A549 (cell line): ENCODE measurements at regions not wholly inside any gene's neighbourhood (a gene's known extent, or its start where the extent isn't known, plus 50 kb on each side); places are given as distances from the start of the nearest gene placed in this dataset.

Experiments used
- ATAC-seq, 2 experiments: fragments of 200-7000 bp in 1 of 2; fragments of >200 bp in 1 of 2; cut with Nextera tagmentation in 1 of 2; cut with Tn5 transposase in 1 of 2; 3 replicates each; pipeline versions ENCODE4 v1.8.0 to v1.9.1; 2018 to 2020; ENCODE audit warnings: mild to moderate bottlenecking in 1 of 2, moderate library complexity in 1 of 2
- CTCF ChIA-PET: fragments of 300-600 bp; sonication (Branson Sonifier 250); formaldehyde crosslinking; extraction: SDS; loops from one replicate; lab custom pipeline; 2021; ENCODE audit warnings: antibody characterized with exemption, inconsistent platforms; lab: Yijun Ruan, JAX
- POLR2A ChIA-PET: fragments of 350-600 bp; formaldehyde crosslinking; extraction: SDS; loops from one replicate; lab custom pipeline; 2021; ENCODE audit warnings: antibody characterized with exemption, inconsistent platforms; lab: Yijun Ruan, JAX
- DNase-seq, 2 experiments: peaks; one replicate each; pipeline versions ENCODE4 v3.0.0 to v3.0.0-alpha.2; 2011 to 2016; ENCODE audit warnings: low read depth in 1 of 2, low spot score in 1 of 2
- FAIRE-seq: peaks from 2 replicates; lab custom pipeline; 2011; peaks lifted over from hg19 to GRCh38; lab: Jason Lieb, UNC
- H3K27ac ChIP-seq, 2 experiments: fragments of >200 bp; sonication (Bioruptor Twin); formaldehyde crosslinking; 3 replicates each; pipeline ENCODE4 v1.5.1; 2016 to 2017
- H3K4me1 ChIP-seq: fragments of >200 bp; sonication (Bioruptor Twin); formaldehyde crosslinking; 3 replicates; pipeline ENCODE4 v1.6.1; 2016
- H3K4me2 ChIP-seq: fragments of >200 bp; sonication (Bioruptor Twin); formaldehyde crosslinking; 3 replicates; pipeline ENCODE4 v1.6.1; 2016
- H3K4me3 ChIP-seq: fragments of >200 bp; sonication (Bioruptor Twin); formaldehyde crosslinking; 3 replicates; pipeline ENCODE4 v1.5.1; 2016
- H3K9me3 ChIP-seq: fragments of >200 bp; sonication (Bioruptor Twin); formaldehyde crosslinking; 3 replicates; pipeline ENCODE4 v1.6.1; 2016
- BCL3 ChIP-seq: fragments of >200 bp; sonication (Bioruptor Twin); formaldehyde crosslinking; IDR thresholded peaks from 3 replicates; pipeline ENCODE4 v1.6.1; 2016
- BHLHE40 ChIP-seq: IDR thresholded peaks from 2 replicates; pipeline ENCODE4 v1.6.1; 2012; ENCODE audit warnings: low read depth, low read length, inconsistent platforms
- CBX2 ChIP-seq: fragments of 200-600 bp; sonication (generic); IDR thresholded peaks from 2 replicates; pipeline ENCODE4 v1.6.1; 2016; ENCODE audit warnings: low read depth, mild to moderate bottlenecking, borderline replicate concordance
- CBX8 ChIP-seq: fragments of 200-600 bp; sonication (generic); IDR thresholded peaks from 2 replicates; pipeline ENCODE4 v1.6.1; 2016
- E2F6 ChIP-seq: IDR thresholded peaks from 2 replicates; pipeline ENCODE4 v1.6.1; 2012; ENCODE audit warnings: low read depth, borderline replicate concordance
- EHF ChIP-seq: fragments of 250-450 bp; sonication (Bioruptor Pico); IDR thresholded peaks from 2 replicates; pipeline ENCODE4 v1.5.0; 2020; ENCODE audit warnings: mild to moderate bottlenecking
- EP300 ChIP-seq, 2 experiments: fragments of >200 bp; sonication (Bioruptor Twin); formaldehyde crosslinking; IDR thresholded peaks; 2 replicates in 1 of 2; 3 replicates in 1 of 2; pipeline ENCODE4 v1.6.1; 2016 to 2017
- FOSL2 ChIP-seq, 2 experiments: fragments of 450-650 bp in 1 of 2; fragments of >200 bp in 1 of 2; sonication (Bioruptor Twin) in 1 of 2; formaldehyde crosslinking; IDR thresholded peaks; 2 replicates each; pipeline versions ENCODE4 v1.5.0 to v1.6.1; 2016 to 2020; ENCODE audit warnings: mild to moderate bottlenecking in 1 of 2, moderate library complexity in 1 of 2
- HOXB13 ChIP-seq: fragments of 250-450 bp; sonication (Bioruptor Pico); IDR thresholded peaks from 2 replicates; pipeline ENCODE4 v1.5.0; 2020; ENCODE audit warnings: low read depth, mild to moderate bottlenecking, moderate library complexity
- JUN ChIP-seq, 2 experiments: fragments of >200 bp; sonication (Bioruptor Twin); formaldehyde crosslinking; IDR thresholded peaks; 2 replicates in 1 of 2; 3 replicates in 1 of 2; pipeline ENCODE4 v1.6.1; 2016 to 2017
- NPAS2 ChIP-seq: fragments of 250-450 bp; sonication (Bioruptor Pico); IDR thresholded peaks from 2 replicates; pipeline ENCODE4 v1.8.0; 2022; ENCODE audit warnings: mild to moderate bottlenecking, moderate library complexity, borderline replicate concordance
- NR3C1 ChIP-seq: fragments of >200 bp; sonication (Bioruptor Twin); formaldehyde crosslinking; IDR thresholded peaks from 3 replicates; pipeline ENCODE4 v1.6.1; 2017
- PBX3 ChIP-seq: IDR thresholded peaks from 2 replicates; pipeline ENCODE4 v1.6.1; 2012
- POLR2A ChIP-seq: IDR thresholded peaks from 2 replicates; pipeline ENCODE4 v1.6.1; 2012; ENCODE audit warnings: mild to moderate bottlenecking, low read length
- RAD21 ChIP-seq, 2 experiments: fragments of >200 bp in 1 of 2; sonication (Bioruptor Twin) in 1 of 2; formaldehyde crosslinking in 1 of 2; IDR thresholded peaks in 1 of 2; conservative IDR thresholded peaks in 1 of 2; 2 replicates in 1 of 2; 3 replicates in 1 of 2; pipeline ENCODE4 v1.6.1; 2012 to 2018; ENCODE audit warnings: inconsistent platforms in 1 of 2
- SMC3 ChIP-seq: fragments of >200 bp; sonication (Bioruptor Twin); formaldehyde crosslinking; IDR thresholded peaks from 3 replicates; pipeline ENCODE4 v1.6.1; 2018; ENCODE audit warnings: inconsistent platforms
- TP53 ChIP-seq: fragments of 250-450 bp; sonication (Bioruptor Pico); IDR thresholded peaks from 2 replicates; pipeline ENCODE4 v1.5.0; 2021; ENCODE audit warnings: mild to moderate bottlenecking, moderate library complexity
- ZC3H11A ChIP-seq: fragments of 450-650 bp; IDR thresholded peaks from 2 replicates; pipeline ENCODE4 v1.6.1; 2014; ENCODE audit warnings: antibody characterized with exemption, mild to moderate bottlenecking
- ZFP36 ChIP-seq: fragments of 450-650 bp; IDR thresholded peaks from 2 replicates; pipeline ENCODE4 v1.6.1; 2014; ENCODE audit warnings: borderline replicate concordance; ENCODE audit not compliant: partially characterized antibody
- WGBS: methylation state at CpG from one replicate; pipeline ENCODE4 v1.1.6; 2017; ENCODE audit errors: missing lambda C conversion rate; 5-methylcytosine and 5-hydroxymethylcytosine counted together
- TF ChIP-seq, protein P1 (sequence below): fragments of >200 bp; sonication (Bioruptor Twin); formaldehyde crosslinking; IDR thresholded peaks from 3 replicates; pipeline ENCODE4 v1.5.1; 2016
- TF ChIP-seq, protein P2 (sequence below): fragments of >200 bp; sonication (Bioruptor Twin); formaldehyde crosslinking; IDR thresholded peaks from 2 replicates; pipeline ENCODE4 v1.6.1; 2016

DNA sequence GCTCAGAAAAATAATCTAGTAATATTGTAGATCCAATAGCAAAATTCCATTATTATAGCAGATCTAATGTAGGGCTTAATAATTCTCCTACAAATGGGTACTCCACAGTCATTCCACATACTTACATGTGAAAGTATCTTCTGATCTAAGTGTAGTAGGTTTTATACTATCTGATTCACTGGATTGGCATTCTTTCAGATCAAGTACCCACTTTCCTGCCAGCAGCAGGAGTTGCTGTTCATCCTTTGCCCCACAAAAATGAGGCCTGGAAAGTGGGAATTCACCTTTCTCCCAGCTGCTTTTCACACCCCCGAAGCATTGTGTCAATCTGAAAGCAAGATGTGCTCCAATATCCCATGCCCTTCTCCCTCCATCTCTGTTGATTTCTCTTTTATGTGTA lies 77.1 kb upstream of the RXFP1 start (continued):
- no peak for TF ChIP-seq PBX3

- H3K4me1 ChIP-seq: no peaks in the 10 kb centered on the region
- H3K27ac ChIP-seq: peak overlapping the region in 1 of 2 experiments; percentile 37; a peak in 1 of 6 replicates
- no peak for TF ChIP-seq POLR2A
- TF ChIP-seq CBX2: no peak
- no peak for TF ChIP-seq EP300 (IDR thresholded peaks at IDR 0.05)
- no peak for TF ChIP-seq CBX8
- TF ChIP-seq FOSL2 (IDR thresholded peaks at IDR 0.05): no peak
- TF ChIP-seq FOSL2 (CRISPR knock-in tag; IDR thresholded peaks at IDR 0.05): peak; percentile 13; the same call in 1 of the 2 replicates
- TF ChIP-seq, protein P1, sequence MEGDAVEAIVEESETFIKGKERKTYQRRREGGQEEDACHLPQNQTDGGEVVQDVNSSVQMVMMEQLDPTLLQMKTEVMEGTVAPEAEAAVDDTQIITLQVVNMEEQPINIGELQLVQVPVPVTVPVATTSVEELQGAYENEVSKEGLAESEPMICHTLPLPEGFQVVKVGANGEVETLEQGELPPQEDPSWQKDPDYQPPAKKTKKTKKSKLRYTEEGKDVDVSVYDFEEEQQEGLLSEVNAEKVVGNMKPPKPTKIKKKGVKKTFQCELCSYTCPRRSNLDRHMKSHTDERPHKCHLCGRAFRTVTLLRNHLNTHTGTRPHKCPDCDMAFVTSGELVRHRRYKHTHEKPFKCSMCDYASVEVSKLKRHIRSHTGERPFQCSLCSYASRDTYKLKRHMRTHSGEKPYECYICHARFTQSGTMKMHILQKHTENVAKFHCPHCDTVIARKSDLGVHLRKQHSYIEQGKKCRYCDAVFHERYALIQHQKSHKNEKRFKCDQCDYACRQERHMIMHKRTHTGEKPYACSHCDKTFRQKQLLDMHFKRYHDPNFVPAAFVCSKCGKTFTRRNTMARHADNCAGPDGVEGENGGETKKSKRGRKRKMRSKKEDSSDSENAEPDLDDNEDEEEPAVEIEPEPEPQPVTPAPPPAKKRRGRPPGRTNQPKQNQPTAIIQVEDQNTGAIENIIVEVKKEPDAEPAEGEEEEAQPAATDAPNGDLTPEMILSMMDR: no peak
- no peaks in the 10 kb centered on the region for H3K9me3 ChIP-seq
- no peak; a peak in 1 of 6 replicates for ATAC-seq
- no peak overlapping the region for H3K4me2 ChIP-seq
- H3K4me3 ChIP-seq: no peak overlapping the region
- POLR2A ChIA-PET: no interaction called here
- CTCF ChIA-PET: no interaction called here
- WGBS: 21% methylated on average over 2 of the region's 2 CpGs
- no peak for FAIRE-seq
- peak in 1 of 2 experiments; percentile 44 for DNase-seq
Measured at GRCh38 chr4:158446106-158446505, 75.6 kb upstream of the RXFP1 start.

GRCh38 chr4:158450741-158451140 lies 70.9 kb upstream of the RXFP1 start:
- Histone ChIP-seq H3K4me1 (no peaks in the 10 kb centered on the region), H3K27ac (no peak overlapping the region), H3K4me2 (no peak overlapping the region), H3K9me3 (no peaks in the 10 kb centered on the region), H3K4me3 (no peak overlapping the region)
- DNase-seq (no peak), ATAC-seq (no peak), FAIRE-seq (no peak)
- CTCF ChIA-PET: no interaction called here
- 92% methylated on average over 1 of the region's 1 CpG for WGBS
- TF ChIP-seq EP300 (IDR thresholded peaks at IDR 0.05) (no peak), E2F6 (no peak), JUN (IDR thresholded peaks at IDR 0.05) (no peak), RAD21 (conservative IDR thresholded peaks at IDR 0.05 in 1 of 2, IDR thresholded peaks at IDR 0.05 in 1 of 2) (no peak), BCL3 (no peak), NPAS2 (no peak), SMC3 (no peak), POLR2A (no peak), TP53 (no peak), CBX2 (no peak), PBX3 (no peak), EHF (CRISPR knock-in tag) (no peak), HOXB13 (CRISPR knock-in tag) (no peak), BHLHE40 (no peak), ZFP36 (no peak), NR3C1 (no peak), ZC3H11A (no peak)
- TF ChIP-seq, protein P2, sequence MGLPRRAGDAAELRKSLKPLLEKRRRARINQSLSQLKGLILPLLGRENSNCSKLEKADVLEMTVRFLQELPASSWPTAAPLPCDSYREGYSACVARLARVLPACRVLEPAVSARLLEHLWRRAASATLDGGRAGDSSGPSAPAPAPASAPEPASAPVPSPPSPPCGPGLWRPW: no peak
- POLR2A ChIA-PET: no interaction called here
